Activated CD8-positive, alpha-beta T cell treated with anti-CD3 and anti-CD28 coated beads for 36 hours (primary cell): ENCODE measurements at regions not wholly inside any gene's neighbourhood (a gene's known extent, or its start where the extent isn't known, plus 50 kb on each side); places are given as distances from the start of the nearest gene placed in this dataset.

ENCODE experiments used
- ATAC-seq: fragments of 200-7000 bp; cut with Tn5 transposase; one replicate; pipeline ENCODE4 v1.10.0; 2021; ENCODE audit warnings: mild to moderate bottlenecking, moderate library complexity
- CTCF ChIA-PET: fragments of 350-600 bp; sonication (Branson Sonifier 250); formaldehyde crosslinking; loops from one replicate; lab custom pipeline; 2021; ENCODE audit warnings: antibody characterized with exemption; lab: Charles Lee
- POLR2A ChIA-PET: fragments of 350-600 bp; sonication (Branson Sonifier 250); formaldehyde crosslinking; loops from one replicate; lab custom pipeline; 2021; ENCODE audit warnings: antibody characterized with exemption; lab: Charles Lee
- DNase-seq: peaks from one replicate; pipeline ENCODE4 v3.0.0-alpha.2; 2020
- H3K27ac Mint-ChIP-seq: one replicate; pipeline ENCODE4 v1.8.0; 2021; ENCODE audit warnings: mild to moderate bottlenecking, mixed read lengths
- H3K27me3 Mint-ChIP-seq: one replicate; pipeline ENCODE4 v1.8.0; 2021; ENCODE audit warnings: mixed read lengths
- H3K36me3 Mint-ChIP-seq: one replicate; pipeline ENCODE4 v1.8.0; 2021; ENCODE audit warnings: low read depth, mixed read lengths
- H3K4me1 Mint-ChIP-seq: one replicate; pipeline ENCODE4 v1.8.0; 2021; ENCODE audit warnings: low read depth, mixed read lengths
- H3K4me3 Mint-ChIP-seq: one replicate; pipeline ENCODE4 v1.8.0; 2021; ENCODE audit warnings: mild to moderate bottlenecking, moderate library complexity, mixed read lengths
- H3K9me3 Mint-ChIP-seq: one replicate; pipeline ENCODE4 v1.8.0; 2021; ENCODE audit warnings: mixed read lengths
- intact Hi-C: fragments of 100-400 bp; cut with micrococcal nuclease; formaldehyde crosslinking; loops from one replicate; pipeline ENCODE4 v1.10.0; 2022
- TF ChIP-seq, protein P1 (sequence below): fragments of 200-600 bp; IDR thresholded peaks from one replicate; pipeline ENCODE4 v1.8.0; 2022; ENCODE audit warnings: antibody characterized with exemption, mild to moderate bottlenecking

DNA sequence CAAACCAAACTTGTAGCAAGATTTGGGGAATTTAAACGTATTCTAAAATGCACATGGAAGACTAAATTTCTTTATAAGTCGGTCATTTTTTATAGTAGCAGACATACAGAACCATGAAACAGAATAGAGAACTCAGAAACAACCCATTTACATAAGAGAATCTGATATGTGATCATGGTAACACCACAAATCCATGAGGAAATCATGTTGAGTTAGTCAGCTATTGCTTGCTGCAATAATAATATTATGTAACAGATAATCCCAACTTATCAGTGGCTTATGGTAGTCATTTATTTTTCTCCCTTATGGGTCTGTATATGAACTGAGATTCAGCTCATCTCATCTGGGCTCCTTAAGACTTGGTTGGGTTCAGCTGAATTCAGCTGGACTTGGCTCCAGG lies 103.4 kb upstream of the SERTAD2 start:
- Mint-ChIP-seq H3K27me3 (no peaks in the 10 kb centered on the region), H3K9me3 (peaks cover 3% of the 10 kb centered on the region), H3K36me3 (no peaks in the 10 kb centered on the region), H3K4me3 (no peak overlapping the region), H3K27ac (no peak overlapping the region), H3K4me1 (peaks cover 13% of the 10 kb centered on the region)
- TF ChIP-seq, protein P1, sequence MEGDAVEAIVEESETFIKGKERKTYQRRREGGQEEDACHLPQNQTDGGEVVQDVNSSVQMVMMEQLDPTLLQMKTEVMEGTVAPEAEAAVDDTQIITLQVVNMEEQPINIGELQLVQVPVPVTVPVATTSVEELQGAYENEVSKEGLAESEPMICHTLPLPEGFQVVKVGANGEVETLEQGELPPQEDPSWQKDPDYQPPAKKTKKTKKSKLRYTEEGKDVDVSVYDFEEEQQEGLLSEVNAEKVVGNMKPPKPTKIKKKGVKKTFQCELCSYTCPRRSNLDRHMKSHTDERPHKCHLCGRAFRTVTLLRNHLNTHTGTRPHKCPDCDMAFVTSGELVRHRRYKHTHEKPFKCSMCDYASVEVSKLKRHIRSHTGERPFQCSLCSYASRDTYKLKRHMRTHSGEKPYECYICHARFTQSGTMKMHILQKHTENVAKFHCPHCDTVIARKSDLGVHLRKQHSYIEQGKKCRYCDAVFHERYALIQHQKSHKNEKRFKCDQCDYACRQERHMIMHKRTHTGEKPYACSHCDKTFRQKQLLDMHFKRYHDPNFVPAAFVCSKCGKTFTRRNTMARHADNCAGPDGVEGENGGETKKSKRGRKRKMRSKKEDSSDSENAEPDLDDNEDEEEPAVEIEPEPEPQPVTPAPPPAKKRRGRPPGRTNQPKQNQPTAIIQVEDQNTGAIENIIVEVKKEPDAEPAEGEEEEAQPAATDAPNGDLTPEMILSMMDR, result no peak
- ATAC-seq, result no peak
- ChIA-PET CTCF (no interaction called here), POLR2A (interaction anchor here (1.6 kb wide), 1 partner anchor 10 kb away, joined by 3 read pairs; no protein-coding TSS in a partner anchor)
- intact Hi-C loops, result no loop called here
- no peak for DNase-seq

DNA sequence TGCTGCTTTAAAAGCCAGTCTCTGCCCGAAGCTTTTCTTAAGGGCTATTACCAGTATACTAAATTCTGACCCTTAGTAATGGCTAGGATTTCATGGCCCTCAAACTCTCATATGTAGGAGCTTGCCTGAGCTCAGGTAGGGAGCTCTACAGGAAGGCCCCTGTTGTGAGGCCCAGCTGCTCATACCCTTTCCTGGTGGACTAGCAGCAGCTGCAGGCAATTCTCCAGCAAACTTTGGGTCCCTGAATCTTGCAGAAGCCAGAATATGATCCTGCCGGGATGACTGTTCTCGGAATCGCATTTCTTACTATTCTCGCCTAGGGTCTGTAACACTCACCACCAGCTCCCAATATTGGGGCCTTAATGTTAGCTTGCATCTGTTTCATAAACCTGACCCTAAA lies 106.4 kb upstream of the SERTAD2 start:
- Mint-ChIP-seq H3K9me3 (peaks cover 3% of the 10 kb centered on the region), H3K4me3 (no peak overlapping the region), H3K27me3 (no peaks in the 10 kb centered on the region), H3K4me1 (peaks cover 24% of the 10 kb centered on the region), H3K36me3 (no peaks in the 10 kb centered on the region), H3K27ac (no peak overlapping the region)
- ChIA-PET CTCF (interaction anchor here (1.0 to 1.4 kb wide), 4 partner anchors 9 to 108 kb away, joined by 3 to 5 read pairs (median 4); no protein-coding TSS in a partner anchor), POLR2A (interaction anchor here (1.1 kb wide), 1 partner anchor 106 kb away, joined by 3 read pairs; the partner anchor contains the start of gene SERTAD2)
- TF ChIP-seq, protein P1, result no peak
- no peak for DNase-seq
- no peak for ATAC-seq
- intact Hi-C loops, result no loop called here

DNA sequence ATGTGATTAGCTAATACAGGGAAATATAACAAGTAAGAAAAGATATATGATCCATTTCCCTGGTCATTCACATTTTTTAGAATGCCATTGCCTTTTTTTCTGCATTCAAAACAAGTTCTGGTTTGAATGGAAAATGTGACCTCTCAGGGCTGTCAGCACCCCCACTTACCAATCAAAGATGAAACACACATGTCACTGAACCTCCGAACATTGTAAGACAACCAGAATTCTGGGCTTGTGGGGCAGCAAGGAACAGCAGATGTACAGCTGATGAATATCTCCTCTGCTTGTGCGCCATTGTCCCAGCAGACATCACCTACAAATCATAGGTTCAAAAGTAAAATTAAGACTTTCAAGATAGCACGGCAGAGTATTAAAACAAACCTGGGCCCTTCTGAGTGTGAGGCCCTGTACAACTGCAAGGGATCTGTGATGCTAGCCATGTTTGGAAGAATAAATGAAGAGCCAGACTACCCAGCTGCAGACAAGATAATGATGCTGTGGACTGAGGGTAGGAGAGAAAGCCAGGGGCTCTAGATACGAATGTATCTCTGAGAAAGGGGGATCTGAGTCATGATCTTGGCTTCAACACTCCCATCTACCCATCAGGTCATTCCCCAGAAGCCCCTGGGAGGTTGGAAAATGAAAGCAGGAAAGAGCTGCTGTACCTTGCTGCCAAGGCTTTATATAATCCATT lies 108.7 kb upstream of the SERTAD2 start:
- Mint-ChIP-seq H3K9me3 (no peaks in the 10 kb centered on the region), H3K4me1 (peaks cover 35% of the 10 kb centered on the region), H3K27ac (no peak overlapping the region), H3K36me3 (no peaks in the 10 kb centered on the region), H3K27me3 (no peaks in the 10 kb centered on the region), H3K4me3 (no peak overlapping the region)
- ChIA-PET POLR2A (interaction anchor here (1.1 to 1.2 kb wide), 2 partner anchors 11 to 240 kb away, joined by 3 to 8 read pairs; no protein-coding TSS in a partner anchor), CTCF (interaction anchor here (1.1 to 3.0 kb wide), 6 partner anchors 8 to 116 kb away, joined by 3 to 25 read pairs (median 4); no protein-coding TSS in a partner anchor)
- DNase-seq (no peak), ATAC-seq (no peak)
- TF ChIP-seq, protein P1, result no peak
- intact Hi-C loops, result no loop called here

DNA sequence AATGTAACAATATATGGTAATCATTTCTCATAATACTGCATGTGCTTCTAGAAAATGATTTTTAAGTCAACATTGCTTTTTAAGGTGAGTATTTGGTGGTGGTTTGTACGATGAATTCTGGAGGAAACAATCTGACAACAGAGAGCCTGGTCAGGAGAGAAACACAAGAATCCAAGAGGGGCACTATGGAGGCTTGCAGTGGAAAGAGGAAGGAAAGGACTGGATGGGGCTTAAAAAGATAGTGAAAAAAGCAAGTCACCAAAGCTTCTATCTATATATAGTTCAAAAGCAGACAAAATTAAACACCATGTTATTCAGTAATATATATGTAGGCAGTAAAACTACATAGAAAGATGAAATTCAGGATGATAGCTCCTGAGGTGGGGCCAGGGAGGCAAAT lies 109.4 kb upstream of the SERTAD2 start:
- ChIA-PET POLR2A (interaction anchor here (1.1 kb wide), 1 partner anchor 240 kb away, joined by 3 read pairs; no protein-coding TSS in a partner anchor), CTCF (interaction anchor here (0.8 to 3.0 kb wide), 4 partner anchors 11 to 117 kb away, joined by 3 to 25 read pairs (median 7); no protein-coding TSS in a partner anchor)
- intact Hi-C loops, result no loop called here
- TF ChIP-seq, protein P1, result no peak
- DNase-seq (no peak), ATAC-seq (no peak)
- Mint-ChIP-seq H3K4me3 (no peak overlapping the region), H3K27me3 (no peaks in the 10 kb centered on the region), H3K4me1 (peaks cover 38% of the 10 kb centered on the region), H3K27ac (no peak overlapping the region), H3K9me3 (no peaks in the 10 kb centered on the region), H3K36me3 (no peaks in the 10 kb centered on the region)
